HEK293 (cell line): ENCODE measurements at regions not wholly inside any gene's neighbourhood (a gene's known extent, or its start where the extent isn't known, plus 50 kb on each side); places are given as distances from the start of the nearest gene placed in this dataset.

Experiments used
- CTCF ChIA-PET: fragments of 350-600 bp; formaldehyde crosslinking; extraction: SDS; loops from one replicate; lab custom pipeline; 2021; ENCODE audit warnings: antibody characterized with exemption; lab: Yijun Ruan, JAX
- POLR2A ChIA-PET: fragments of 300-600 bp; formaldehyde crosslinking; extraction: SDS; loops from one replicate; lab custom pipeline; 2020; ENCODE audit warnings: antibody characterized with exemption, inconsistent platforms; lab: Yijun Ruan, JAX
- H3K27ac ChIP-seq: fragments of 200-500 bp; sonication (Bioruptor generic); 2 replicates; pipeline ENCODE4 v1.5.1; 2014; ENCODE audit warnings: low read depth, low read length, control low read depth, inconsistent platforms; ENCODE audit errors: extremely low read depth
- H3K36me3 ChIP-seq, 2 experiments: fragments of 200-500 bp in 1 of 2; sonication (Bioruptor generic) in 1 of 2; 1 replicate in 1 of 2; 2 replicates in 1 of 2; pipeline ENCODE4 v1.5.1; 2014 to 2017; ENCODE audit warnings: inconsistent platforms in 2 of 2, low read length in 2 of 2; ENCODE audit not compliant: control insufficient read depth in 2 of 2, insufficient read depth in 1 of 2
- H3K4me1 ChIP-seq: fragments of 200-500 bp; sonication (Bioruptor generic); 2 replicates; pipeline ENCODE4 v1.5.1; 2014; ENCODE audit warnings: mild to moderate bottlenecking, low read length, inconsistent platforms; ENCODE audit not compliant: control insufficient read depth, insufficient read depth
- H3K4me3 ChIP-seq: 2 replicates; pipeline ENCODE4 v1.5.1; 2011; ENCODE audit warnings: low read depth, mild to moderate bottlenecking, control low read depth, low read length, moderate library complexity
- H3K9me3 ChIP-seq: fragments of 200-500 bp; sonication (Bioruptor generic); 2 replicates; pipeline ENCODE4 v1.5.1; 2014; ENCODE audit warnings: low read depth, low read length, inconsistent platforms; ENCODE audit not compliant: control insufficient read depth, insufficient read depth
- BCL6B ChIP-seq: fragments of 450-650 bp; formaldehyde crosslinking; IDR thresholded peaks from 2 replicates; pipeline ENCODE4 v1.5.1; 2017; ENCODE audit warnings: missing biosample characterization, missing genetic modification characterization
- CTCF ChIP-seq: fragments of 450-650 bp; formaldehyde crosslinking; IDR thresholded peaks from 2 replicates; pipeline ENCODE4 v1.5.1; 2016; ENCODE audit warnings: missing biosample characterization, missing genetic modification characterization
- KLF7 ChIP-seq: fragments of 450-650 bp; formaldehyde crosslinking; IDR thresholded peaks from 2 replicates; pipeline ENCODE4 v1.5.1; 2016; ENCODE audit warnings: missing biosample characterization, missing genetic modification characterization, borderline replicate concordance
- MZF1 ChIP-seq: fragments of 450-650 bp; formaldehyde crosslinking; IDR thresholded peaks from 2 replicates; pipeline ENCODE4 v1.5.1; 2017; ENCODE audit warnings: missing biosample characterization, missing genetic modification characterization, borderline replicate concordance
- PBX3 ChIP-seq: sonication (generic); formaldehyde crosslinking; IDR thresholded peaks from 2 replicates; pipeline ENCODE4 v1.8.1; 2022; ENCODE audit warnings: mild to moderate bottlenecking, moderate library complexity, missing genetic modification reagents
- SCRT1 ChIP-seq: fragments of 450-650 bp; formaldehyde crosslinking; IDR thresholded peaks from 2 replicates; pipeline ENCODE4 v1.5.1; 2016; ENCODE audit warnings: missing biosample characterization, missing genetic modification characterization, borderline replicate concordance
- ZFP3 ChIP-seq: fragments of 450-650 bp; formaldehyde crosslinking; IDR thresholded peaks from 2 replicates; pipeline ENCODE4 v1.5.1; 2016; ENCODE audit warnings: low read depth, missing biosample characterization, missing genetic modification characterization
- ZNF155 ChIP-seq: fragments of 450-650 bp; formaldehyde crosslinking; IDR thresholded peaks from 2 replicates; pipeline ENCODE4 v1.5.1; 2016; ENCODE audit warnings: missing biosample characterization, missing genetic modification characterization
- ZNF184 ChIP-seq: fragments of 450-650 bp; IDR thresholded peaks from 2 replicates; pipeline ENCODE4 v1.5.1; 2018; ENCODE audit warnings: missing biosample characterization, mild to moderate bottlenecking, missing genetic modification characterization
- ZNF221 ChIP-seq: fragments of 450-650 bp; formaldehyde crosslinking; IDR thresholded peaks from 2 replicates; pipeline ENCODE4 v1.5.1; 2017; ENCODE audit warnings: missing biosample characterization, missing genetic modification characterization, borderline replicate concordance
- ZNF266 ChIP-seq: fragments of 450-650 bp; formaldehyde crosslinking; IDR thresholded peaks from 2 replicates; pipeline ENCODE4 v1.5.1; 2016; ENCODE audit warnings: missing biosample characterization, missing genetic modification characterization, low read depth
- ZNF391 ChIP-seq: fragments of 450-650 bp; formaldehyde crosslinking; IDR thresholded peaks from 2 replicates; pipeline ENCODE4 v1.5.1; 2016; ENCODE audit warnings: low read depth, missing biosample characterization, missing genetic modification characterization, borderline replicate concordance
- ZNF449 ChIP-seq: fragments of 450-650 bp; formaldehyde crosslinking; IDR thresholded peaks from 2 replicates; pipeline ENCODE4 v1.5.1; 2017; ENCODE audit warnings: missing biosample characterization, mild to moderate bottlenecking, missing genetic modification characterization, moderate library complexity
- ZNF561 ChIP-seq: fragments of 450-650 bp; IDR thresholded peaks from 2 replicates; pipeline ENCODE4 v1.5.1; 2018; ENCODE audit warnings: missing biosample characterization, missing genetic modification characterization, borderline replicate concordance
- ZNF571 ChIP-seq: fragments of 450-650 bp; formaldehyde crosslinking; IDR thresholded peaks from 2 replicates; pipeline ENCODE4 v1.5.0; 2017; ENCODE audit warnings: missing biosample characterization, missing genetic modification characterization
- ZNF596 ChIP-seq: fragments of 450-650 bp; IDR thresholded peaks from 2 replicates; pipeline ENCODE4 v1.5.0; 2018; ENCODE audit warnings: missing biosample characterization, mild to moderate bottlenecking, missing genetic modification characterization, moderate library complexity
- ZNF692 ChIP-seq: fragments of 450-650 bp; formaldehyde crosslinking; IDR thresholded peaks from 2 replicates; pipeline ENCODE4 v1.5.1; 2016; ENCODE audit warnings: missing biosample characterization, missing genetic modification characterization
- ZSCAN23 ChIP-seq: fragments of 450-650 bp; formaldehyde crosslinking; IDR thresholded peaks from 2 replicates; pipeline ENCODE4 v1.5.1; 2016; ENCODE audit warnings: missing biosample characterization, missing genetic modification characterization

- TF ChIP-seq CTCF (tag by site-specific recombination) (no peak), ZNF571 (tag by site-specific recombination) (no peak), KLF7 (tag by site-specific recombination) (no peak), BCL6B (tag by site-specific recombination) (no peak), ZNF692 (no peak), PBX3 (CRISPR knock-in tag) (no peak), ZNF155 (tag by site-specific recombination) (no peak), ZNF391 (no peak)
- TF ChIP-seq, all 188 proteins: peak for 0
Observed at GRCh38 chr4:111208970-111209369, 586.1 kb upstream of the PITX2 start (continued).

- H3K4me3 ChIP-seq = no peak overlapping the region
- no peaks in the 10 kb centered on the region for H3K36me3 ChIP-seq
- CTCF ChIA-PET = no interaction called here
- no peak overlapping the region for H3K27ac ChIP-seq
- no peaks in the 10 kb centered on the region for H3K4me1 ChIP-seq
- POLR2A ChIA-PET = no interaction called here
- TF ChIP-seq ZNF266 (tag by site-specific recombination) = no peak
- TF ChIP-seq MZF1 = no peak
- TF ChIP-seq ZNF596 (tag by site-specific recombination) = no peak
- no peak for TF ChIP-seq ZNF449 (tag by site-specific recombination)
- no peak for TF ChIP-seq ZFP3 (tag by site-specific recombination)
- TF ChIP-seq SCRT1 (tag by site-specific recombination) = no peak
- TF ChIP-seq ZNF561 (tag by site-specific recombination) = no peak
- no peak for TF ChIP-seq ZSCAN23 (tag by site-specific recombination)
- no peak for TF ChIP-seq ZNF221 (tag by site-specific recombination)
- TF ChIP-seq ZNF184 = no peak
- no peaks in the 10 kb centered on the region for H3K9me3 ChIP-seq
Observed at GRCh38 chr4:111209706-111210105, 586.8 kb upstream of the PITX2 start.
